ENCODE measurements at regions not wholly inside any gene's neighbourhood (a gene's known extent, or its start where the extent isn't known, plus 50 kb on each side); places are given as distances from the start of the nearest gene placed in this dataset.

DNA sequence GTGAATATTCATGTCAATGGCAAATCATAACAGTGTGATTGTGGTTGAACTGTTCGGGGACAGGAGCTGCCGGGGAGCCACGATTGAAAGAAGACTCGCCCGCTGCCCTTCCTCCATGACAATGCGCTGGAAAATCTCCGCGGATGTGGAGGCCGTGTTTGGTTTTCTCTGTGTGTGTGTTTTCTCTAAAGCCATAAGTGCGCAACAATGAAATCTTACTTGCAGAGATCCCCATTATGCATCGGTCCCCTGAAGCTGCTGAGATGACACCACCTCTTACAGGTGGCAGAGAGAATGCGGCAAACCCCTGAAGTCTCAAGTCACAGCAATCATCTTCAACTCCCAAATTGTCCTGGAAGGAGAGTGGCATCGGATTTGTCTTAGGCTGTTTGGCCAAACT is 442.3 kb upstream of the MKI67 start:
- Histone ChIP-seq H3K9ac (ENCODE audit: low read length) (no peak overlapping the region), H3K27ac (ENCODE audit: low read depth, low read length) (no peak overlapping the region), H3K36me3 (ENCODE audit: control insufficient read depth, insufficient read depth, low read length) (no peaks in the 10 kb centered on the region), H3K4me1 (ENCODE audit: control insufficient read depth, insufficient read depth, low read length) (peaks cover 27% of the 10 kb centered on the region), H3K4me3 (ENCODE audit: low read depth, low read length) (no peak overlapping the region), H3K27me3 (ENCODE audit: control insufficient read depth, insufficient read depth, low read length) (no peaks in the 10 kb centered on the region), H3K9me3 (ENCODE audit: control insufficient read depth, insufficient read depth, low read depth, low read length) (no peaks in the 10 kb centered on the region; the same call in 1 of the 2 replicates)

DNA sequence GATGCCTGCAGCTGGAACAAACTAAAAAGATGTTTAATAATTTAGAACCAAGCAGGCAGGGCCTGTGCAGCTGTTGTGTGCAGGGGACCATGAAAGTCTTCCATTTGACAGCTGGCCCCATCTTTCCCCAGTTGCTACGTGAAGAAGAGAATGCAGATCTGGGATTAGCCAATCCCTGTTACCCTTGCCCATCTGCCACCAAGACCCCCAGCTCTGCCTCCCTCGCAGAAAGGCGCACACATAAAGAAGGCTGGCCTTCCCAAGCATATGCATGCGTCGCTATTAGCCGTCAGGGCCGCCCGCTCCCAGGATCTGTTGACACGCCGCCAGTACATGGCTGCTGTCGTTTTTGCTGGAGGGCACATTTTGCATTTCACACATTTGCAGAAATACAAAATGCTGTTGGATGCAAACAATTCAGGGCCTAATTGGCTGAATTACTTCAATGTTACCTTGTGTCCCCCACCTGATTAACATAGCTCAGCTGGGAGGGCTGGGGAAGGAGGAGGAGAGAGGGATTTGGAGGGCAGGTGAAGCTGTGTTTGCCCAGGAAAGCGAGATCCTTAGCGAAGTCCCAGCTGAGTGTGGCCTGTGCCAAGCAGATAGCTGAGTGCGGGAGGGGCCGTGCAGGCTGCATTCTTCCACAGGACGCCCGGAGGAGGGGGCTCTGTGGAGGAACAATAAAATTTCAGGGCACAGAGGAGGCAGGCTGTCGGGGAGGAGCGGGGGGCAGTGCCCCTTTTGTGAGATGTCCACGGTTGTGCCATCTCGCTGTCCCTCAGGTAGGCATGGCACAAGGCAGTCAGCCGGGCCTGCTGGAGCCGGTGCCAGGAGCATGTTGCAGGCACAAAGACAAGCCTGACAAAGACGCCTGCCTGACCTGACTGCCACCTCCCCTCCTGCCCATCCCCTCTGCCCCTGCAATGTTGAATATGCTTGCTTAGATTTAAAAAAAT is 443.0 kb upstream of the MKI67 start:
- no peak overlapping the region for H3K9ac ChIP-seq (ENCODE audit: low read length)
- H3K4me3 ChIP-seq (ENCODE audit: low read depth, low read length) = no peak overlapping the region
- no peaks in the 10 kb centered on the region for H3K9me3 ChIP-seq (ENCODE audit: control insufficient read depth, insufficient read depth, low read depth, low read length)
- no peak overlapping the region for H3K27ac ChIP-seq (ENCODE audit: low read depth, low read length)
- peaks cover 33% of the 10 kb centered on the region for H3K4me1 ChIP-seq (ENCODE audit: control insufficient read depth, insufficient read depth, low read length)
- no peaks in the 10 kb centered on the region for H3K36me3 ChIP-seq (ENCODE audit: control insufficient read depth, insufficient read depth, low read length)
- no peaks in the 10 kb centered on the region for H3K27me3 ChIP-seq (ENCODE audit: control insufficient read depth, insufficient read depth, low read length)

DNA sequence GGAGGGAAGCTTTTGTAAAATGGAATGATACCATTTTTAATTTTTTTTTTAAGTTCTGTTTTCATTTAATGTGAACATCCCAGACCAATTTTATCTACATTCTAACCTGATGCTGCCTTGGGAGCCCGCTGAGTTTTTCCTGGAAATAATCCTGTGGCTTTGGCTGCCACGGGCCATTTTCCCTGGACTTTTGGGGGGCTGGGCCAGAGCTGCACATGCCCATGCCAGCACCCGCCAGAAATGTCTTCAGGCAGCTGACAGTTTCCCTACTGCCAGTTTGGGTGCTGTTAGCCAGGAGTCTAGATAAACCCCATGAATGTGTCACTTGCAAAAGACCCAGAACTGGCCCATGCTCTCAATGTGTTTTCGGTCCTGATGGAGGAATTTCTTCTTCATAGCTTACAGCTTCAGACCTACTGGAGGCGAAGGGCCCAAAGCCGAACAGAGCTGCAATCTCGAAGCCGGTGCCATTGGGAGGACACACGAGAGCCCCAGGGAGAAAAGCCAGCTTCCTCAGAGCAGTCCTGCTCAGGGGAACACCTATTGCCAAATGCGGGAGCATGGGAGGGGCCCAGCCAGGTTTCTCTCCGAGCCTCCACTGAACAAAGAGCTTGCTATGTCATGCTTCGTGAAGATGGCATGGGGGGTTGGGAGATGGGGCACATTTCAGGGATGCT is 444.2 kb upstream of the MKI67 start:
- H3K27ac ChIP-seq (ENCODE audit: low read depth, low read length) = no peak overlapping the region
- no peak overlapping the region for H3K4me3 ChIP-seq (ENCODE audit: low read depth, low read length)
- no peaks in the 10 kb centered on the region for H3K9me3 ChIP-seq (ENCODE audit: control insufficient read depth, insufficient read depth, low read depth, low read length)
- H3K36me3 ChIP-seq (ENCODE audit: control insufficient read depth, insufficient read depth, low read length) = no peaks in the 10 kb centered on the region
- H3K9ac ChIP-seq (ENCODE audit: low read length) = no peak overlapping the region
- H3K4me1 ChIP-seq (ENCODE audit: control insufficient read depth, insufficient read depth, low read length) = peaks cover 33% of the 10 kb centered on the region
- H3K27me3 ChIP-seq (ENCODE audit: control insufficient read depth, insufficient read depth, low read length) = no peaks in the 10 kb centered on the region

DNA sequence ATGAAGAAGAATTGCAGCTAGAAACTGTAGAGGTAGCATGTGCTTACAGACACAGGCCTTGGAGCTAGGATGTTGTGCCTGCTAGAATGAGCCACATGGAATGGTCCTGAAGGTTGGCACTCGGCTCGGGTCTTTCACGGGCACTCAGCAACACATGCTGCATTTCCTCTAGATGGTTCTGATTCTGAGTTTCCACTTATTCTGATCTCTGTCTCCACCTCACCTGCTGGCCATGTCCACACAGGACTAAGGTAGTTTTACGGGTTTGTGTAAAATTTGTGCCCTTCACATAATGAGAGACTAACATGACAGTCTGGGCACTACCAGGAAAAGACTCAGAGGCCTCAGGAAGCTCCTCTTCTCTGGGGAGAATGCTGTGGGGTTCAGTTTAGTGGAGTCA is 444.8 kb upstream of the MKI67 start:
- Histone ChIP-seq H3K9ac (ENCODE audit: low read length) (no peak overlapping the region), H3K4me1 (ENCODE audit: control insufficient read depth, insufficient read depth, low read length) (peaks cover 39% of the 10 kb centered on the region), H3K4me3 (ENCODE audit: low read depth, low read length) (no peak overlapping the region), H3K9me3 (ENCODE audit: control insufficient read depth, insufficient read depth, low read depth, low read length) (no peaks in the 10 kb centered on the region), H3K36me3 (ENCODE audit: control insufficient read depth, insufficient read depth, low read length) (no peaks in the 10 kb centered on the region), H3K27ac (ENCODE audit: low read depth, low read length) (no peak overlapping the region), H3K27me3 (ENCODE audit: control insufficient read depth, insufficient read depth, low read length) (no peaks in the 10 kb centered on the region)

DNA sequence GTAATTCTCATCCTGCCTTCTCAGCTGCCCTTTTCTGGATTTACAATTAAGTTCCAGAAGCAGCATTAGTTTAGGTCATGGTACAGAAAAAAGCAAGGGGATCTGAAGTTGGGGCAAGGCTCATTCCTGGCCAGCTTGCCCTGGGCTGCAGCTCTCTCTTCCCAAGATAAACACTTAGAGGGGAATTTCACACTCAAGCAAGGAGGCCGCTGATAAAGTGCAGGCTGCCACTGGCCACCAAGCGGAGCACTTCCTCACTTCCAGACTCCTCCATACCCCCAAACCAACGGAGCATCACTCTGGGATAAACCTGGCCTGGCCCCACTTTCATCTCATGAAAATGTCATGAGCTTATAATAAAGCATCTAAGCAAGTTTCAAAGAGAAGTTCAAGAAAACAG is 445.5 kb upstream of the MKI67 start:
- Histone ChIP-seq H3K27ac (ENCODE audit: low read depth, low read length) (no peak overlapping the region), H3K9ac (ENCODE audit: low read length) (no peak overlapping the region), H3K36me3 (ENCODE audit: control insufficient read depth, insufficient read depth, low read length) (no peaks in the 10 kb centered on the region), H3K4me1 (ENCODE audit: control insufficient read depth, insufficient read depth, low read length) (peaks cover 44% of the 10 kb centered on the region), H3K9me3 (ENCODE audit: control insufficient read depth, insufficient read depth, low read depth, low read length) (no peaks in the 10 kb centered on the region), H3K4me3 (ENCODE audit: low read depth, low read length) (no peak overlapping the region), H3K27me3 (ENCODE audit: control insufficient read depth, insufficient read depth, low read length) (no peaks in the 10 kb centered on the region)

DNA sequence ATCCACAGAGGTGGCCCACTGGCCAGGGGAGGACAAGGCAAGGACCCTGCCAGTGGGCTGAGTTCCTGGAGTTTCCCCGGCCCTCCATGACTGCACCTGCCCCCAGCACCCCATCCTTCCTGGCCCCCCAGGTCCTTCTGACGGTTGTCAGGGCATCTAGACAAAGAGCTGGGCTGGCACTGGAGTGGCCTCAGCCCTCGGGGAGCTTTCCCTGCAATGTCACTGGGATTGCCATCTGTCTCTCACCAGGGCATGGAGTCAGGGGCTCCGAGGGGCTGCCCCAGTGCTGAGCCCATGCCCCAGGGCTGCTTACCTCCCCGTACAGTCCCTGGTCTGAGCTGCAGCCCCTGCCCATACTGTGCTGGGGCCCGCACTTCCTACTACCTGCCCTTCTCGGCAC is 446.5 kb upstream of the MKI67 start:
- no peaks in the 10 kb centered on the region for H3K9me3 ChIP-seq (ENCODE audit: control insufficient read depth, insufficient read depth, low read depth, low read length)

DNA sequence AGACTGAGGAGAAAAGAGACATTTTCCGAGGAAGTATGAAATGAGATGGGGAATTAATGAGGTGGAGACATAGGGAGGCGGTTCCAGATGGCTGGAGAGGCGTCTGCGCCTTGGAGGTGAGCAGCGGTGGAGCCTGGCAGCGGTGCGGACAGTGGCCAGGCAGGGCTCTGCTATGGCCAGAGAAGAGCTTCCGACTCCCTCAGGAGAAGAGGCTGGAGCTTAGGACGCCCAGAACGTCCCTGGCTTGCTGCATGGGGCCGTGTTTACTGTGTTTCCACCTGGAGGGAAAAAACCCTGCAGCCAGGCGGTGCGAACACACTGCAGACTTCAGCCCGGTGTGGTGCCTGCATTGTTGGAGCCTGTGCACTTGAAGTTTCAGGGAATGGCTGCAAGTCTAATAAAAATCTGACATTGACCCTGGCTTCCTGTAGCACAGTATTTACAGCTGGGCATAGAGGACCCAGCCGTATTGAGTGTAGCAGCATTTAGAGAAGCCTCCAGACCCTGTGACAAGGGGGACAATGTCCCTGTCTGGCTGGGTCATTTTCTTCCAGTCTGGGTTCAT is 447.1 kb upstream of the MKI67 start:
- Histone ChIP-seq H3K27ac (ENCODE audit: low read depth, low read length) (no peak overlapping the region), H3K4me3 (ENCODE audit: low read depth, low read length) (no peak overlapping the region), H3K9me3 (ENCODE audit: control insufficient read depth, insufficient read depth, low read depth, low read length) (no peaks in the 10 kb centered on the region), H3K9ac (ENCODE audit: low read length) (no peak overlapping the region), H3K36me3 (ENCODE audit: control insufficient read depth, insufficient read depth, low read length) (no peaks in the 10 kb centered on the region), H3K27me3 (ENCODE audit: control insufficient read depth, insufficient read depth, low read length) (no peaks in the 10 kb centered on the region), H3K4me1 (ENCODE audit: control insufficient read depth, insufficient read depth, low read length) (peaks cover 43% of the 10 kb centered on the region)

More for the DNA sequence above, 446.5 kb upstream of the MKI67 start:
- Histone ChIP-seq H3K27ac (ENCODE audit: low read depth, low read length) (no peak overlapping the region), H3K27me3 (ENCODE audit: control insufficient read depth, insufficient read depth, low read length) (no peaks in the 10 kb centered on the region), H3K9ac (ENCODE audit: low read length) (no peak overlapping the region), H3K4me1 (ENCODE audit: control insufficient read depth, insufficient read depth, low read length) (peaks cover 46% of the 10 kb centered on the region), H3K36me3 (ENCODE audit: control insufficient read depth, insufficient read depth, low read length) (no peaks in the 10 kb centered on the region), H3K4me3 (ENCODE audit: low read depth, low read length) (no peak overlapping the region)

DNA sequence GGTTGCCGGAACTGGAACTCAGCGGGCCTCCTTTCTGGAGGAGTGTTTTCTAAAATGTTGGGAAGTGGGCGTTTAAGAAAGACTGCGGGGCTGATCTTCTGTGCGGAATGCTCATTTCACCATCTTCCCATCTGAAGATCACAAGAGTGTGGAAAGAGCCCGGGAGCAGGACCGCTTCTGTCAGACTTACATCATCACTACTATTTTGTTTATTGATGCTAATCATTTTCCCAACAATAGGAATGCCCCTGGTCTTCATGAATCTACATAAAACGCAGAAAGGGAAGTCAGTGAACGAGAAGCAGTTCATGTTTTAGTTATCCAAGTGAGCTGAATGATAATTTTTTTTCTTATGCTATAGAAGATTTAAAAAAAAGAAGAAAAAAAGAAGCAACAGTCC is 447.8 kb upstream of the MKI67 start:
- H3K9ac ChIP-seq (ENCODE audit: low read length) = no peak overlapping the region
- no peak overlapping the region for H3K27ac ChIP-seq (ENCODE audit: low read depth, low read length)
- H3K27me3 ChIP-seq (ENCODE audit: control insufficient read depth, insufficient read depth, low read length) = no peaks in the 10 kb centered on the region
- H3K36me3 ChIP-seq (ENCODE audit: control insufficient read depth, insufficient read depth, low read length) = no peaks in the 10 kb centered on the region
- H3K4me1 ChIP-seq (ENCODE audit: control insufficient read depth, insufficient read depth, low read length) = peaks cover 47% of the 10 kb centered on the region
- H3K9me3 ChIP-seq (ENCODE audit: control insufficient read depth, insufficient read depth, low read depth, low read length) = no peaks in the 10 kb centered on the region
- no peak overlapping the region for H3K4me3 ChIP-seq (ENCODE audit: low read depth, low read length)

DNA sequence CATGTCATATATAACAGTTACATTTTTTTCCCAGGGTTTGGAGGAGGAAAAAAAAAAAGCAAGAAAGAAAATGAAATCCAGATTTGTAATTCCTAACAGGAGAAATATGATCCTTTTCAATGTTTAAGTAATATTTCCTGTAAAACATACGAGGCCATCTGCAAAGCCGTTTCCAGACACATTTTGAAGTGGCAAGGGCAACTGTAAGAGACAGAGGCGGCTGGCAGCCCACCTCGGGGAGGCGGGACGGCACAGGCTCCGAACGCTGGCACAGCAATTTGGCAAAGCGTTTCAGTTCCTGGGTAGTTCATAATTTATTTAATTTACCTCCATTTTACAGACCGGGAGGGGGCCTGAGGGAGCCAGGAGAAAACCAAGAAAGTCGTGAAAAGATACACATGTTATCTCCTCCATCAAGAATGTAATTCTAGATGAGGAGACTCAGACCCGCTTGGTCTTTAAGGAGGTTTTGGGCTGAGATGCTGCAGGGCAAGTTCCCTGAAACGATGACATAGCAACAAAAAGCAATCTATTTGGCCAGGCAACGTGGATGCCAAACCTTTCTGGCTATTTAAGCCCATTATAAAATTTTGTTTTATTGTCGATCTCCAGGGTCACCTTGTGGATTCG is 448.5 kb upstream of the MKI67 start:
- Histone ChIP-seq H3K9ac (ENCODE audit: low read length) (no peak overlapping the region), H3K4me1 (ENCODE audit: control insufficient read depth, insufficient read depth, low read length) (peaks cover 47% of the 10 kb centered on the region), H3K4me3 (ENCODE audit: low read depth, low read length) (no peak overlapping the region), H3K36me3 (ENCODE audit: control insufficient read depth, insufficient read depth, low read length) (no peaks in the 10 kb centered on the region), H3K27me3 (ENCODE audit: control insufficient read depth, insufficient read depth, low read length) (no peaks in the 10 kb centered on the region), H3K27ac (ENCODE audit: low read depth, low read length) (no peak overlapping the region), H3K9me3 (ENCODE audit: control insufficient read depth, insufficient read depth, low read depth, low read length) (no peaks in the 10 kb centered on the region)

DNA sequence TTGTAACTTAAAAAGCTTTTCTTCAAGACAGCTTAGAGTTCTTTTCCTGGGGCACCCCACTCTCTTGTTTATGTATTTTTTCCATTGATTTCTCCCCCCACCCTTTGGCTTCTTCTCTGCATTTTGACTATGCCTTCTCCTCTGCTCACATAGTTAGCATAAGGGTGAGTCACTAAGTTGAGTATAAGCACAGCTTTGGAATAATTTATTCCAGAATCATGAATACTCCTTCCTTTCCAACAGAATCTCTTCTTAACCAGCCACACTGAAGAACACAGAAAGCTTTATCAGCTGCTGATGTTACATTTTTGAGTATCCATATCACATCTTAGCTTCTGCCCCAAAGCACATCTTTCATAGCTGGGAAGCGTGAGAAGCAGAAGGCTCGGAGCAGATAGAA is 449.5 kb upstream of the MKI67 start:
- Histone ChIP-seq H3K9me3 (ENCODE audit: control insufficient read depth, insufficient read depth, low read depth, low read length) (no peaks in the 10 kb centered on the region), H3K9ac (ENCODE audit: low read length) (no peak overlapping the region), H3K27me3 (ENCODE audit: control insufficient read depth, insufficient read depth, low read length) (no peaks in the 10 kb centered on the region), H3K4me1 (ENCODE audit: control insufficient read depth, insufficient read depth, low read length) (peaks cover 55% of the 10 kb centered on the region), H3K27ac (ENCODE audit: low read depth, low read length) (no peak overlapping the region), H3K36me3 (ENCODE audit: control insufficient read depth, insufficient read depth, low read length) (no peaks in the 10 kb centered on the region), H3K4me3 (ENCODE audit: low read depth, low read length) (no peak overlapping the region)

DNA sequence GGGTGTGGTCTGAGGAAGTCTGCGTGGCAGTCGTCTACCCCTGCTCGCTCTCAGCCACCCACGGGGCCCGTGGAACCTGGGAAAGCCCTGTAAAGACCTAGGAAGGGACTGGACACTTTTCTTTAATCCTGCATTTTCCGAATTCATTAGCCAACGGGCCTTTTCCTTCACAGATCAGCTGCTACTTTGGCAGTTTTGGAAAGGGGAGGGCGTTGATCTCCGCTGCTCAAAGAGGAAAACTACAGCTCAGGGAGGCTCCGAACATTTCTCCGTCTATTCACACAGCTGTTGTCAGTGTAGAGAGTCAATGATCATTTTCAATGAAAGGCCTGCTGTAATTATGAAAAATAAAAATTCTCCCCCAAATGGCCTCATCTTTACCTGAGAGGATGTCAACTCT is 450.1 kb upstream of the MKI67 start:
- Histone ChIP-seq H3K9me3 (ENCODE audit: control insufficient read depth, insufficient read depth, low read depth, low read length) (no peaks in the 10 kb centered on the region), H3K4me3 (ENCODE audit: low read depth, low read length) (no peak overlapping the region), H3K9ac (ENCODE audit: low read length) (no peak overlapping the region), H3K27ac (ENCODE audit: low read depth, low read length) (no peak overlapping the region), H3K27me3 (ENCODE audit: control insufficient read depth, insufficient read depth, low read length) (no peaks in the 10 kb centered on the region), H3K4me1 (ENCODE audit: control insufficient read depth, insufficient read depth, low read length) (peaks cover 52% of the 10 kb centered on the region), H3K36me3 (ENCODE audit: control insufficient read depth, insufficient read depth, low read length) (no peaks in the 10 kb centered on the region)

All from HUES6 (cell line).